ENCODE measurements at regions not wholly inside any gene's neighbourhood (a gene's known extent, or its start where the extent isn't known, plus 50 kb on each side); places are given as distances from the start of the nearest gene placed in this dataset.

- TF ChIP-seq CTCF (IDR thresholded peaks at IDR 0.05) (no peak), REST (IDR thresholded peaks at IDR 0.05; ENCODE audit: insufficient read depth in 1 of 2, low read depth in 2 of 2, low read length in 1 of 2) (no peak), POLR2AphosphoS5 (IDR thresholded peaks at IDR 0.05; ENCODE audit: low read depth, low read length) (no peak), SIN3A (IDR thresholded peaks at IDR 0.05; ENCODE audit: borderline replicate concordance, insufficient read depth, low read depth, low read length) (no peak)
These were observed 227.4 kb downstream of the NEDD1 start for GRCh38 chr12:97134495-97134894.

Data from Panc1 (cell line).